DOHH2 (cell line): ENCODE measurements at regions not wholly inside any gene's neighbourhood (a gene's known extent, or its start where the extent isn't known, plus 50 kb on each side); places are given as distances from the start of the nearest gene placed in this dataset.

Experiments
- EZH2phosphoT487 ChIP-seq: fragments of 200-600 bp; sonication (generic); IDR thresholded peaks from 2 replicates; pipeline ENCODE4 v1.6.1; 2017; ENCODE audit warnings: borderline replicate concordance, mild to moderate bottlenecking, antibody characterized with exemption, low read length, moderate library complexity, mixed read lengths
- TF ChIP-seq, protein P1 (sequence below): fragments of 200-600 bp; sonication (generic); IDR thresholded peaks from one replicate; pipeline ENCODE4 v1.5.1; 2014; ENCODE audit warnings: antibody characterized with exemption, mild to moderate bottlenecking, low read depth, low read length; ENCODE audit not compliant: poor library complexity, severe bottlenecking

DNA sequence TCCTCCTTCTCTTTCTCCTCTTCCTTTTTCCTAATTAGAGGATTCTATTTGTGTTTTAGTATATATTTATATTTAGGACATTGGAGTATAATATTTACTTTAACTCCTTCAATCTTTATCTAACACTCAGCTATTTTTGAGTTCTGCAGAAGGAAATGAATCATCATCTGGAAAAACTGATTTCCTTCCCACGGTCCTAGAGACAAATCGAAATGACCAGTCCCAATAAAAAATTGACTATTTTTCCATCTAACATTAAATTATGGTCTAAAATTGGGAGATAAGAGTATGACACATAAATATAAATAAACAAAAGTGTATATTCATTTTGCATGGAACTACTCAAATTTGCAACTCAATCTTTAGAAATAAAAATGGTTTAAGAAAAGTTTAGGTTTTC lies 167.4 kb downstream of the TMTC3 start:
- TF ChIP-seq, protein P1, sequence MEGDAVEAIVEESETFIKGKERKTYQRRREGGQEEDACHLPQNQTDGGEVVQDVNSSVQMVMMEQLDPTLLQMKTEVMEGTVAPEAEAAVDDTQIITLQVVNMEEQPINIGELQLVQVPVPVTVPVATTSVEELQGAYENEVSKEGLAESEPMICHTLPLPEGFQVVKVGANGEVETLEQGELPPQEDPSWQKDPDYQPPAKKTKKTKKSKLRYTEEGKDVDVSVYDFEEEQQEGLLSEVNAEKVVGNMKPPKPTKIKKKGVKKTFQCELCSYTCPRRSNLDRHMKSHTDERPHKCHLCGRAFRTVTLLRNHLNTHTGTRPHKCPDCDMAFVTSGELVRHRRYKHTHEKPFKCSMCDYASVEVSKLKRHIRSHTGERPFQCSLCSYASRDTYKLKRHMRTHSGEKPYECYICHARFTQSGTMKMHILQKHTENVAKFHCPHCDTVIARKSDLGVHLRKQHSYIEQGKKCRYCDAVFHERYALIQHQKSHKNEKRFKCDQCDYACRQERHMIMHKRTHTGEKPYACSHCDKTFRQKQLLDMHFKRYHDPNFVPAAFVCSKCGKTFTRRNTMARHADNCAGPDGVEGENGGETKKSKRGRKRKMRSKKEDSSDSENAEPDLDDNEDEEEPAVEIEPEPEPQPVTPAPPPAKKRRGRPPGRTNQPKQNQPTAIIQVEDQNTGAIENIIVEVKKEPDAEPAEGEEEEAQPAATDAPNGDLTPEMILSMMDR, result no peak
- TF ChIP-seq EZH2phosphoT487, result no peak
